ENCODE measurements at regions not wholly inside any gene's neighbourhood (a gene's known extent, or its start where the extent isn't known, plus 50 kb on each side); places are given as distances from the start of the nearest gene placed in this dataset.

- no peak for TF ChIP-seq EZH2 (IDR thresholded peaks at IDR 0.05; ENCODE audit: low read depth)
- TF ChIP-seq, protein P1, sequence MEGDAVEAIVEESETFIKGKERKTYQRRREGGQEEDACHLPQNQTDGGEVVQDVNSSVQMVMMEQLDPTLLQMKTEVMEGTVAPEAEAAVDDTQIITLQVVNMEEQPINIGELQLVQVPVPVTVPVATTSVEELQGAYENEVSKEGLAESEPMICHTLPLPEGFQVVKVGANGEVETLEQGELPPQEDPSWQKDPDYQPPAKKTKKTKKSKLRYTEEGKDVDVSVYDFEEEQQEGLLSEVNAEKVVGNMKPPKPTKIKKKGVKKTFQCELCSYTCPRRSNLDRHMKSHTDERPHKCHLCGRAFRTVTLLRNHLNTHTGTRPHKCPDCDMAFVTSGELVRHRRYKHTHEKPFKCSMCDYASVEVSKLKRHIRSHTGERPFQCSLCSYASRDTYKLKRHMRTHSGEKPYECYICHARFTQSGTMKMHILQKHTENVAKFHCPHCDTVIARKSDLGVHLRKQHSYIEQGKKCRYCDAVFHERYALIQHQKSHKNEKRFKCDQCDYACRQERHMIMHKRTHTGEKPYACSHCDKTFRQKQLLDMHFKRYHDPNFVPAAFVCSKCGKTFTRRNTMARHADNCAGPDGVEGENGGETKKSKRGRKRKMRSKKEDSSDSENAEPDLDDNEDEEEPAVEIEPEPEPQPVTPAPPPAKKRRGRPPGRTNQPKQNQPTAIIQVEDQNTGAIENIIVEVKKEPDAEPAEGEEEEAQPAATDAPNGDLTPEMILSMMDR (conservative IDR thresholded peaks at IDR 0.05): no peak
Observed at GRCh38 chrX:138865093-138865649, 153.7 kb upstream of the FGF13 start.
